IMR-90 (cell line): ENCODE measurements at regions not wholly inside any gene's neighbourhood (a gene's known extent, or its start where the extent isn't known, plus 50 kb on each side); places are given as distances from the start of the nearest gene placed in this dataset.

Experiments used
- BHLHE40 ChIP-seq: fragments of 150-350 bp; IDR thresholded peaks from 2 replicates; pipeline ENCODE4 v1.6.1; 2016; ENCODE audit warnings: mild to moderate bottlenecking, low read depth, low read length
- CEBPB ChIP-seq: IDR thresholded peaks from 2 replicates; pipeline ENCODE4 v1.6.1; 2012; ENCODE audit warnings: low read depth, low read length, improper control_type of control experiment
- MAZ ChIP-seq: IDR thresholded peaks from 2 replicates; pipeline ENCODE4 v1.6.1; 2012; ENCODE audit warnings: low read depth, mild to moderate bottlenecking, low read length, improper control_type of control experiment, moderate library complexity, borderline replicate concordance
- NFE2L2 ChIP-seq: fragments of 150-350 bp; IDR thresholded peaks from 2 replicates; pipeline ENCODE4 v1.6.1; 2016; ENCODE audit warnings: low read depth, mild to moderate bottlenecking, low read length
- POLR2A ChIP-seq: IDR thresholded peaks from 2 replicates; pipeline ENCODE4 v1.6.1; 2012; ENCODE audit warnings: mild to moderate bottlenecking, low read depth, low read length
- RAD21 ChIP-seq: IDR thresholded peaks from 2 replicates; pipeline ENCODE4 v1.6.1; 2012; ENCODE audit warnings: low read length, improper control_type of control experiment
- TF ChIP-seq, protein P1 (sequence below): conservative IDR thresholded peaks from 2 replicates; pipeline ENCODE4 v1.5.1; 2012; ENCODE audit warnings: mild to moderate bottlenecking, low read depth, low read length, improper control_type of control experiment

GRCh38 chr3:32620611-32621310, 50.1 kb upstream of the DYNC1LI1 start:
- TF ChIP-seq, protein P1, sequence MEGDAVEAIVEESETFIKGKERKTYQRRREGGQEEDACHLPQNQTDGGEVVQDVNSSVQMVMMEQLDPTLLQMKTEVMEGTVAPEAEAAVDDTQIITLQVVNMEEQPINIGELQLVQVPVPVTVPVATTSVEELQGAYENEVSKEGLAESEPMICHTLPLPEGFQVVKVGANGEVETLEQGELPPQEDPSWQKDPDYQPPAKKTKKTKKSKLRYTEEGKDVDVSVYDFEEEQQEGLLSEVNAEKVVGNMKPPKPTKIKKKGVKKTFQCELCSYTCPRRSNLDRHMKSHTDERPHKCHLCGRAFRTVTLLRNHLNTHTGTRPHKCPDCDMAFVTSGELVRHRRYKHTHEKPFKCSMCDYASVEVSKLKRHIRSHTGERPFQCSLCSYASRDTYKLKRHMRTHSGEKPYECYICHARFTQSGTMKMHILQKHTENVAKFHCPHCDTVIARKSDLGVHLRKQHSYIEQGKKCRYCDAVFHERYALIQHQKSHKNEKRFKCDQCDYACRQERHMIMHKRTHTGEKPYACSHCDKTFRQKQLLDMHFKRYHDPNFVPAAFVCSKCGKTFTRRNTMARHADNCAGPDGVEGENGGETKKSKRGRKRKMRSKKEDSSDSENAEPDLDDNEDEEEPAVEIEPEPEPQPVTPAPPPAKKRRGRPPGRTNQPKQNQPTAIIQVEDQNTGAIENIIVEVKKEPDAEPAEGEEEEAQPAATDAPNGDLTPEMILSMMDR, result no peak
- TF ChIP-seq POLR2A, result no peak
- no peak for TF ChIP-seq CEBPB
- no peak for TF ChIP-seq RAD21
- TF ChIP-seq NFE2L2, result no peak
- no peak for TF ChIP-seq BHLHE40
- TF ChIP-seq MAZ, result no peak
